ENCODE measurements at regions not wholly inside any gene's neighbourhood (a gene's known extent, or its start where the extent isn't known, plus 50 kb on each side); places are given as distances from the start of the nearest gene placed in this dataset.
A peak's percentile ranks its signal among the peaks of the same experiment; 100 is the strongest.

GRCh38 chr12:126862500-126862899 lies 1404.5 kb upstream of the TMEM132C start:
- no peak overlapping the region for H3K4me3 ChIP-seq
- 57 to 73% methylated on average over 4 of the region's 4 CpGs for WGBS, 2 donors
- no peaks in the 10 kb centered on the region for H3K27me3 ChIP-seq (ENCODE audit: control insufficient read depth in 3 of 3, insufficient read depth in 3 of 3, low read length in 2 of 3)
- TF ChIP-seq CTCF (IDR thresholded peaks at IDR 0.05; ENCODE audit: control extremely low read depth, extremely low read depth) = no peak
- no peaks in the 10 kb centered on the region for H3K9me3 ChIP-seq (ENCODE audit: control insufficient read depth in 4 of 4, insufficient read depth in 3 of 4, low read length in 3 of 4)
- ATAC-seq (ENCODE audit: insufficient read depth, low FRiP score) = no peak
- H3K27ac ChIP-seq (ENCODE audit: low read depth in 1 of 2, low read length in 1 of 2) = no peak overlapping the region
- no peak overlapping the region for H3K9ac ChIP-seq (ENCODE audit: insufficient read depth in 1 of 2, low read length in 2 of 2)
- DNase-seq = no peak
- H3K4me1 ChIP-seq (ENCODE audit: control insufficient read depth in 5 of 5, insufficient read depth in 5 of 5, low read length in 5 of 5) = no peaks in the 10 kb centered on the region
- H3K36me3 ChIP-seq (ENCODE audit: control insufficient read depth in 4 of 4, insufficient read depth in 4 of 4, low read length in 4 of 4) = no peaks in the 10 kb centered on the region

GRCh38 chr12:126869644-126870043 lies 1397.3 kb upstream of the TMEM132C start:
- TF ChIP-seq CTCF (IDR thresholded peaks at IDR 0.05; ENCODE audit: control extremely low read depth, extremely low read depth) = no peak
- Histone ChIP-seq H3K27me3 (ENCODE audit: control insufficient read depth in 3 of 3, insufficient read depth in 3 of 3, low read length in 2 of 3) (no peaks in the 10 kb centered on the region), H3K9me3 (ENCODE audit: control insufficient read depth in 4 of 4, insufficient read depth in 3 of 4, low read length in 3 of 4) (peaks cover 0 to 2% (median 0%) of the 10 kb centered on the region in 4 donors), H3K36me3 (ENCODE audit: control insufficient read depth in 4 of 4, insufficient read depth in 4 of 4, low read length in 4 of 4) (no peaks in the 10 kb centered on the region), H3K9ac (ENCODE audit: insufficient read depth in 1 of 2, low read length in 2 of 2) (no peak overlapping the region), H3K27ac (ENCODE audit: low read depth in 1 of 2, low read length in 1 of 2) (no peak overlapping the region), H3K4me1 (ENCODE audit: control insufficient read depth in 5 of 5, insufficient read depth in 5 of 5, low read length in 5 of 5) (no peaks in the 10 kb centered on the region), H3K4me3 (no peak overlapping the region)
- no peak for ATAC-seq (ENCODE audit: insufficient read depth, low FRiP score)
- DNase-seq = no peak
- WGBS, 2 donors = 62 to 73% methylated on average over 2 of the region's 2 CpGs

- no peak for ATAC-seq (ENCODE audit: insufficient read depth, low FRiP score)
- Histone ChIP-seq H3K4me1 (ENCODE audit: control insufficient read depth in 5 of 5, insufficient read depth in 5 of 5, low read length in 5 of 5) (no peaks in the 10 kb centered on the region), H3K27ac (ENCODE audit: low read depth in 1 of 2, low read length in 1 of 2) (no peak overlapping the region), H3K9ac (ENCODE audit: insufficient read depth in 1 of 2, low read length in 2 of 2) (no peak overlapping the region), H3K36me3 (ENCODE audit: control insufficient read depth in 4 of 4, insufficient read depth in 4 of 4, low read length in 4 of 4) (no peaks in the 10 kb centered on the region), H3K9me3 (ENCODE audit: control insufficient read depth in 4 of 4, insufficient read depth in 3 of 4, low read length in 3 of 4) (peaks cover 0 to 2% (median 0%) of the 10 kb centered on the region in 4 donors), H3K27me3 (ENCODE audit: control insufficient read depth in 3 of 3, insufficient read depth in 3 of 3, low read length in 2 of 3) (no peaks in the 10 kb centered on the region), H3K4me3 (no peak overlapping the region)
- no peak for DNase-seq
- no peak for TF ChIP-seq CTCF (IDR thresholded peaks at IDR 0.05; ENCODE audit: control extremely low read depth, extremely low read depth)
- WGBS, 2 donors = 85% methylated on average over 5 of the region's 5 CpGs
Observed at GRCh38 chr12:126873701-126874100, 1393.3 kb upstream of the TMEM132C start.

GRCh38 chr12:126874427-126875026 lies 1392.4 kb upstream of the TMEM132C start:
- DNase-seq (peak; percentile 36 to 65 (median 59)), ATAC-seq (ENCODE audit: insufficient read depth, low FRiP score) (no peak)
- H3K4me1 ChIP-seq (ENCODE audit: control insufficient read depth in 5 of 5, insufficient read depth in 5 of 5, low read length in 5 of 5) = no peaks in the 10 kb centered on the region
- no peak overlapping the region for H3K9ac ChIP-seq (ENCODE audit: insufficient read depth in 1 of 2, low read length in 2 of 2)
- H3K27ac ChIP-seq (ENCODE audit: low read depth in 1 of 2, low read length in 1 of 2) = no peak overlapping the region
- H3K36me3 ChIP-seq (ENCODE audit: control insufficient read depth in 4 of 4, insufficient read depth in 4 of 4, low read length in 4 of 4) = no peaks in the 10 kb centered on the region
- peak; percentile 48 for TF ChIP-seq CTCF (IDR thresholded peaks at IDR 0.05; ENCODE audit: control extremely low read depth, extremely low read depth)
- 28% methylated on average over 8 of the region's 8 CpGs for WGBS, 2 donors
- H3K9me3 ChIP-seq (ENCODE audit: control insufficient read depth in 4 of 4, insufficient read depth in 3 of 4, low read length in 3 of 4) = peaks cover 0 to 2% (median 0%) of the 10 kb centered on the region in 4 donors
- no peaks in the 10 kb centered on the region for H3K27me3 ChIP-seq (ENCODE audit: control insufficient read depth in 3 of 3, insufficient read depth in 3 of 3, low read length in 2 of 3)
- no peak overlapping the region for H3K4me3 ChIP-seq
